Cardiac fibroblast (primary cell): ENCODE measurements at regions not wholly inside any gene's neighbourhood (a gene's known extent, or its start where the extent isn't known, plus 50 kb on each side); places are given as distances from the start of the nearest gene placed in this dataset.
"Not testable (repeated sequence)": the region's sequence is repeated elsewhere in the genome, so short reads cannot be mapped to it uniquely, and the experiment has no call there.

Source experiments
- DNase-seq, 2 donors: peaks; one replicate each; pipeline versions ENCODE4 v3.0.0 to v3.0.0-alpha.2; 2010; ENCODE audit warnings: low read depth in 2 of 2
- H3K4me3 ChIP-seq, 2 donors: replicated peaks in 1 of 2; 1 replicate in 1 of 2; 2 replicates in 1 of 2; pipeline ENCODE4 v1.5.1; 2011; ENCODE audit warnings: low read depth in 2 of 2, low read length in 2 of 2, mild to moderate bottlenecking in 2 of 2, moderate library complexity in 1 of 2
- CTCF ChIP-seq: IDR thresholded peaks from one replicate; pipeline ENCODE4 v1.5.1; 2011; ENCODE audit warnings: low read depth, mild to moderate bottlenecking, low read length, inconsistent platforms

GRCh38 chr10:2899246-2899951 is 167.9 kb upstream of the PFKP start:
- H3K4me3 ChIP-seq = no peak overlapping the region
- TF ChIP-seq CTCF = no peak
- DNase-seq = no peak

GRCh38 chr10:2898509-2898860 is 168.9 kb upstream of the PFKP start:
- no peak for TF ChIP-seq CTCF
- no peak overlapping the region for H3K4me3 ChIP-seq
- DNase-seq = no peak

- no peak overlapping the region for H3K4me3 ChIP-seq
- DNase-seq = no peak
- TF ChIP-seq CTCF = no peak
These were observed 169.5 kb upstream of the PFKP start for GRCh38 chr10:2897619-2898508.

- not testable (repeated sequence) for DNase-seq
These were observed 171.0 kb upstream of the PFKP start for GRCh38 chr10:2896334-2896733.

GRCh38 chr10:2895594-2896196 is 171.7 kb upstream of the PFKP start:
- H3K4me3 ChIP-seq = no peak overlapping the region
- no peak for DNase-seq
- no peak for TF ChIP-seq CTCF

More at GRCh38 chr10:2896334-2896733, 171.0 kb upstream of the PFKP start:
- H3K4me3 ChIP-seq = not testable (repeated sequence)

GRCh38 chr10:2893991-2894390 is 173.4 kb upstream of the PFKP start:
- no peak for TF ChIP-seq CTCF
- DNase-seq = no peak
- H3K4me3 ChIP-seq = no peak overlapping the region

- DNase-seq = no peak
- TF ChIP-seq CTCF = no peak
- H3K4me3 ChIP-seq = no peak overlapping the region
These were observed 174.0 kb upstream of the PFKP start for GRCh38 chr10:2893158-2893845.
